Spleen (tissue), 11 donors: ENCODE measurements at regions not wholly inside any gene's neighbourhood (a gene's known extent, or its start where the extent isn't known, plus 50 kb on each side); places are given as distances from the start of the nearest gene placed in this dataset.

ENCODE experiments used
- DNase-seq: peaks from one replicate; pipeline ENCODE4 v3.0.0-alpha.2; 2020
- H3K27ac ChIP-seq, 8 donors: fragments of 200-600 bp; sonication (generic) in 7 of 8; 1 replicate in 4 of 8; 2 replicates in 4 of 8; pipeline versions ENCODE4 v1.5.0 to v1.8.0; 2016 to 2021; ENCODE audit warnings: inconsistent platforms in 4 of 8, mild to moderate bottlenecking in 4 of 8, moderate library complexity in 1 of 8
- H3K27me3 ChIP-seq, 7 donors: fragments of 200-600 bp; sonication (generic) in 6 of 7; replicated peaks in 1 of 7; 1 replicate in 4 of 7; 2 replicates in 3 of 7; pipeline versions ENCODE4 v1.5.0 to v1.8.0; 2016 to 2021; ENCODE audit warnings: inconsistent platforms in 3 of 7, mild to moderate bottlenecking in 1 of 7
- H3K36me3 ChIP-seq, 6 donors: fragments of 200-600 bp; sonication (generic) in 5 of 6; 1 replicate in 4 of 6; 2 replicates in 2 of 6; pipeline versions ENCODE4 v1.5.0 to v1.8.0; 2016 to 2021; ENCODE audit warnings: inconsistent platforms in 2 of 6
- H3K4me1 ChIP-seq, 6 donors: fragments of 200-600 bp; sonication (generic) in 5 of 6; 1 replicate in 3 of 6; 2 replicates in 3 of 6; pipeline versions ENCODE4 v1.5.0 to v1.8.0; 2016 to 2021; ENCODE audit warnings: inconsistent platforms in 3 of 6
- H3K4me3 ChIP-seq, 8 donors: fragments of 200-600 bp; sonication (generic) in 7 of 8; 1 replicate in 4 of 8; 2 replicates in 4 of 8; pipeline versions ENCODE4 v1.5.0 to v1.8.0; 2016 to 2021; ENCODE audit warnings: inconsistent platforms in 4 of 8, mild to moderate bottlenecking in 4 of 8, moderate library complexity in 2 of 8
- H3K9me3 ChIP-seq, 8 donors: fragments of 200-600 bp; sonication (generic) in 7 of 8; 1 replicate in 4 of 8; 2 replicates in 4 of 8; pipeline versions ENCODE4 v1.5.0 to v1.8.0; 2016 to 2021; ENCODE audit warnings: inconsistent platforms in 4 of 8
- CTCF ChIP-seq, 11 experiments: fragments of 200-600 bp in 7 of 11; fragments of 450-650 bp in 4 of 11; sonication (generic) in 4 of 11; IDR thresholded peaks in 8 of 11; conservative IDR thresholded peaks in 3 of 11; 1 replicate in 7 of 11; 2 replicates in 4 of 11; pipeline versions ENCODE4 v1.4.0 to v1.8.0; 2016 to 2021; ENCODE audit warnings: antibody characterized with exemption in 11 of 11, inconsistent platforms in 4 of 11, mild to moderate bottlenecking in 1 of 11
- POLR2A ChIP-seq, 3 donors: fragments of 450-650 bp; IDR thresholded peaks; one replicate each; pipeline ENCODE4 v1.5.1; 2017; ENCODE audit warnings: antibody characterized with exemption in 3 of 3, mild to moderate bottlenecking in 1 of 3
- POLR2AphosphoS5 ChIP-seq, 3 donors: sonication (generic); formaldehyde crosslinking; IDR thresholded peaks; one replicate each; pipeline ENCODE4 v1.5.1; 2017; ENCODE audit warnings: antibody characterized with exemption in 3 of 3
- WGBS, 5 donors: extraction: QIAGEN DNeasy Blood & Tissue Kit in 3 of 5; methylation state at CpG; one replicate each; pipeline versions ENCODE4 v1.1.5 to v1.1.7; 2013 to 2018; 5-methylcytosine and 5-hydroxymethylcytosine counted together
- intact Hi-C: fragments of 100-400 bp; cut with DNase I; formaldehyde crosslinking; loops from one replicate; pipeline ENCODE4 v1.15.0; 2023; ENCODE audit warnings: low total_unique reads
- donor health status: healthy with polysubstance abuse.
- donor health status: DM: no; HTN: no; CAD: no; lungs with moderate emphysema.
- donor health status: DM: no; HTN: no; CAD: no.
- donor health status: Bipolar disorder and iron deficiency.
- donor health status: healthy.
- donor health status: DM: no; HTN: no; CAD: no.
- donor health status: DM: yes; HTN: yes; CAD: no.

DNA sequence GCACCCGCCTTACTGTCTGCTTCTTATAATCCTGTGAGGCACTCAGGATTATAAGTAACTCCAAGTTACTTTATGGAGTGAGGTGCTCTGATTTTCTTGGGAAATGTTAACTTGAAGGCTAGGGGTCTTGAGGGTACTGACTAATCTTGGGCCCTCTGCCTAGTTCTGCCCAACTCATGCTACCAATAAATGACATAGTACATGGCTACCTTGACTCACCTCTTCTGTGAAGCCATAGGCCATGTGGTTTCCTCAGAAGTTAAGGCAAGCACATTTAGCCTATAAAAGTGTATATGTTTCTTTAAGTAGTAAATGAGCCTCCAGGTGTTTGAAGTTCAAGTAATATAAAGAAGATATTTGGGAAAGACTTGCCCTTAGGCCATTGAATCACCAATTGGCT is 99.8 kb upstream of the CASK start:
- Histone ChIP-seq H3K27me3 (no peaks in the 10 kb centered on the region), H3K4me3 (no peak overlapping the region), H3K27ac (no peak overlapping the region), H3K9me3 (no peaks in the 10 kb centered on the region), H3K36me3 (no peaks in the 10 kb centered on the region), H3K4me1 (peaks cover 0 to 4% (median 0%) of the 10 kb centered on the region in 6 donors)
- intact Hi-C loops = no loop called here
- TF ChIP-seq POLR2A (IDR thresholded peaks at IDR 0.05) (no peak), CTCF (IDR thresholded peaks at IDR 0.05 in 8 of 11, conservative IDR thresholded peaks at IDR 0.05 in 3 of 11) (no peak), POLR2AphosphoS5 (IDR thresholded peaks at IDR 0.05) (no peak)
- no peak for DNase-seq
- WGBS, 5 donors = 83 to 100% (median 92%) methylated on average over 1 of the region's 1 CpG

GRCh38 chrX:42022158-42022557 is 98.8 kb upstream of the CASK start:
- Histone ChIP-seq H3K36me3 (no peaks in the 10 kb centered on the region), H3K4me1 (peaks cover 0 to 4% (median 0%) of the 10 kb centered on the region in 6 donors), H3K9me3 (no peaks in the 10 kb centered on the region), H3K4me3 (no peak overlapping the region), H3K27me3 (no peaks in the 10 kb centered on the region), H3K27ac (no peak overlapping the region)
- TF ChIP-seq POLR2AphosphoS5 (IDR thresholded peaks at IDR 0.05) (no peak), CTCF (IDR thresholded peaks at IDR 0.05 in 8 of 11, conservative IDR thresholded peaks at IDR 0.05 in 3 of 11) (no peak), POLR2A (IDR thresholded peaks at IDR 0.05) (no peak)
- intact Hi-C loops = no loop called here
- no peak for DNase-seq

DNA sequence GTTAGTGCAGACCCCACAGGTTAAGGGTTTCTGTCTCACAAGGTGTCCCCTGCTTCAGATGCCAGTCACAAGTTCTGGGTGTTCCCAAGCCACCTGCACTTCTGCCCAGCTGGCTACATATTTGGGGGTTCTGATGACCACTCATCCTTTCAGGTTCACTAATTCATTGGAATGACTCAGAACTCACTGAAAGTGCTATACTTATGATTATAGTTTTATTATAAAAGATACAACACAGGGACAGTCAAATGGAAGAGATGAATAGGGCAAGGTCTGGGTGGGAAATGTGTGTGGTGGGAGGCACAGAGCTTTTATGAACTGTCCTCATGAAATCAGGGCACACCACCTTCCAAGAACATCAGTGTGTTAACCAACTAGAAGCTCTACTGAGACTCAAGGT is 97.7 kb upstream of the CASK start:
- H3K4me1 ChIP-seq = peaks cover 0 to 4% (median 0%) of the 10 kb centered on the region in 6 donors
- no peak overlapping the region for H3K4me3 ChIP-seq
- no peak for DNase-seq
- H3K27ac ChIP-seq = no peak overlapping the region
- H3K9me3 ChIP-seq = no peaks in the 10 kb centered on the region
- intact Hi-C loops = no loop called here
- H3K27me3 ChIP-seq = no peaks in the 10 kb centered on the region
- TF ChIP-seq CTCF (IDR thresholded peaks at IDR 0.05 in 8 of 11, conservative IDR thresholded peaks at IDR 0.05 in 3 of 11) (no peak), POLR2A (IDR thresholded peaks at IDR 0.05) (no peak), POLR2AphosphoS5 (IDR thresholded peaks at IDR 0.05) (no peak)
- H3K36me3 ChIP-seq = no peaks in the 10 kb centered on the region

GRCh38 chrX:42020225-42020624 is 96.9 kb upstream of the CASK start:
- Histone ChIP-seq H3K27me3 (no peaks in the 10 kb centered on the region), H3K9me3 (no peaks in the 10 kb centered on the region), H3K4me3 (no peak overlapping the region), H3K36me3 (no peaks in the 10 kb centered on the region), H3K4me1 (peaks cover 0 to 4% (median 0%) of the 10 kb centered on the region in 6 donors), H3K27ac (no peak overlapping the region)
- DNase-seq = no peak
- WGBS, 5 donors = 75 to 90% (median 84%) methylated on average over 2 of the region's 2 CpGs
- no peak for TF ChIP-seq POLR2A (IDR thresholded peaks at IDR 0.05)
- TF ChIP-seq CTCF (IDR thresholded peaks at IDR 0.05 in 8 of 11, conservative IDR thresholded peaks at IDR 0.05 in 3 of 11) = no peak
- TF ChIP-seq POLR2AphosphoS5 (IDR thresholded peaks at IDR 0.05) = no peak
- intact Hi-C loops = no loop called here
